ENCODE measurements at regions not wholly inside any gene's neighbourhood (a gene's known extent, or its start where the extent isn't known, plus 50 kb on each side); places are given as distances from the start of the nearest gene placed in this dataset.

- no peak for TF ChIP-seq CTCF (IDR thresholded peaks at IDR 0.05; ENCODE audit: insufficient read depth, low read depth, low read length, missing control alignments)
- DNase-seq (ENCODE audit: low read depth): no peak
- no peak overlapping the region for H3K4me3 ChIP-seq (ENCODE audit: low read length)
Observed at GRCh38 chr5:84821924-84822323, 437.2 kb upstream of the EDIL3 start.

- DNase-seq (ENCODE audit: low read depth): no peak
- TF ChIP-seq CTCF (IDR thresholded peaks at IDR 0.05; ENCODE audit: insufficient read depth, low read depth, low read length, missing control alignments): no peak
- H3K4me3 ChIP-seq (ENCODE audit: low read length): no peak overlapping the region
Observed at GRCh38 chr5:84817953-84818352, 433.3 kb upstream of the EDIL3 start.

GRCh38 chr5:84816746-84817547 is 432.3 kb upstream of the EDIL3 start:
- DNase-seq (ENCODE audit: low read depth): peak; percentile 60
- no peak overlapping the region for H3K4me3 ChIP-seq (ENCODE audit: low read length)
- no peak for TF ChIP-seq CTCF (IDR thresholded peaks at IDR 0.05; ENCODE audit: insufficient read depth, low read depth, low read length, missing control alignments)

GRCh38 chr5:84816160-84816559 is 431.5 kb upstream of the EDIL3 start:
- no peak overlapping the region for H3K4me3 ChIP-seq (ENCODE audit: low read length)
- TF ChIP-seq CTCF (IDR thresholded peaks at IDR 0.05; ENCODE audit: insufficient read depth, low read depth, low read length, missing control alignments): no peak
- no peak for DNase-seq (ENCODE audit: low read depth)

GRCh38 chr5:84805473-84805872 is 420.8 kb upstream of the EDIL3 start:
- no peak for DNase-seq (ENCODE audit: low read depth)
- TF ChIP-seq CTCF (IDR thresholded peaks at IDR 0.05; ENCODE audit: insufficient read depth, low read depth, low read length, missing control alignments): no peak

GRCh38 chr5:84796399-84796798 is 411.7 kb upstream of the EDIL3 start:
- no peak overlapping the region for H3K4me3 ChIP-seq (ENCODE audit: low read length)
- no peak for TF ChIP-seq CTCF (IDR thresholded peaks at IDR 0.05; ENCODE audit: insufficient read depth, low read depth, low read length, missing control alignments)
- DNase-seq (ENCODE audit: low read depth): no peak

More at GRCh38 chr5:84805473-84805872, 420.8 kb upstream of the EDIL3 start:
- H3K4me3 ChIP-seq (ENCODE audit: low read length): no peak overlapping the region
